Gastroesophageal sphincter (tissue), 3 donors: ENCODE measurements at regions not wholly inside any gene's neighbourhood (a gene's known extent, or its start where the extent isn't known, plus 50 kb on each side); places are given as distances from the start of the nearest gene placed in this dataset.

Source experiments
- POLR2A ChIP-seq, 2 donors: fragments of 450-650 bp; IDR thresholded peaks; one replicate each; pipeline ENCODE4 v1.6.1; 2017; ENCODE audit warnings: antibody characterized with exemption in 2 of 2, mild to moderate bottlenecking in 2 of 2, moderate library complexity in 1 of 2
- POLR2AphosphoS5 ChIP-seq: sonication (generic); formaldehyde crosslinking; IDR thresholded peaks from one replicate; pipeline ENCODE4 v1.6.1; 2017; ENCODE audit warnings: antibody characterized with exemption
- TF ChIP-seq, protein P1 (sequence below), 4 experiments: fragments of 200-600 bp in 2 of 4; fragments of 450-650 bp in 2 of 4; sonication (generic) in 1 of 4; IDR thresholded peaks; one replicate each; pipeline ENCODE4 v1.5.1; 2017 to 2019; ENCODE audit warnings: antibody characterized with exemption in 4 of 4, mild to moderate bottlenecking in 2 of 4, moderate library complexity in 2 of 4

DNA sequence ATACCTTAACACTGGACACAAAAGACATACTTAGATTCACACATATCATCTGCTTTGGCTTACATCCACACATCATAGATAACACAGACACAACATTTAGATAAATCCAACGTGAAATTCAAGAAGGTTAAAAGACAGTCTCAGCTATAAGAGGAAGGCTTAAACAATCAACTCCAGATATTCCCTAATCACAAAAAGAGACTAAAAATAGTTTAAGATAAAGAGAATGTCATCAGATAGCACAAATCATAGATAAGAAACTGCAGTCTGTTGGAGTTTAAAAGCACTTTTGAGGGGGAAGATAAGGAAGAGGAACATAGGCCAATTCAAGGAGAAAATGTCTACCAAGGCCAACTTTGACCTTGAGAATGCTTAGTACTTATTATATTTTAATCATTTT, 504.8 kb downstream of the JRKL start:
- TF ChIP-seq, protein P1, sequence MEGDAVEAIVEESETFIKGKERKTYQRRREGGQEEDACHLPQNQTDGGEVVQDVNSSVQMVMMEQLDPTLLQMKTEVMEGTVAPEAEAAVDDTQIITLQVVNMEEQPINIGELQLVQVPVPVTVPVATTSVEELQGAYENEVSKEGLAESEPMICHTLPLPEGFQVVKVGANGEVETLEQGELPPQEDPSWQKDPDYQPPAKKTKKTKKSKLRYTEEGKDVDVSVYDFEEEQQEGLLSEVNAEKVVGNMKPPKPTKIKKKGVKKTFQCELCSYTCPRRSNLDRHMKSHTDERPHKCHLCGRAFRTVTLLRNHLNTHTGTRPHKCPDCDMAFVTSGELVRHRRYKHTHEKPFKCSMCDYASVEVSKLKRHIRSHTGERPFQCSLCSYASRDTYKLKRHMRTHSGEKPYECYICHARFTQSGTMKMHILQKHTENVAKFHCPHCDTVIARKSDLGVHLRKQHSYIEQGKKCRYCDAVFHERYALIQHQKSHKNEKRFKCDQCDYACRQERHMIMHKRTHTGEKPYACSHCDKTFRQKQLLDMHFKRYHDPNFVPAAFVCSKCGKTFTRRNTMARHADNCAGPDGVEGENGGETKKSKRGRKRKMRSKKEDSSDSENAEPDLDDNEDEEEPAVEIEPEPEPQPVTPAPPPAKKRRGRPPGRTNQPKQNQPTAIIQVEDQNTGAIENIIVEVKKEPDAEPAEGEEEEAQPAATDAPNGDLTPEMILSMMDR (IDR thresholded peaks at IDR 0.05) = no peak
- TF ChIP-seq POLR2AphosphoS5 = no peak
- TF ChIP-seq POLR2A (IDR thresholded peaks at IDR 0.05) = no peak
